NCI-H345 (cell line): ENCODE measurements at regions not wholly inside any gene's neighbourhood (a gene's known extent, or its start where the extent isn't known, plus 50 kb on each side); places are given as distances from the start of the nearest gene placed in this dataset.

Experiments used
- DNase-seq: peaks from one replicate; lab custom pipeline; 2025; lab: John Stamatoyannopoulos, UW

GRCh38 chr6:167515873-167516507 lies 191.1 kb downstream of the TTLL2 start:
- no peak for DNase-seq

GRCh38 chr6:167517254-167517916 lies 192.5 kb downstream of the TTLL2 start:
- no peak for DNase-seq

GRCh38 chr6:167523426-167523825 lies 198.5 kb downstream of the TTLL2 start:
- no peak for DNase-seq

DNA sequence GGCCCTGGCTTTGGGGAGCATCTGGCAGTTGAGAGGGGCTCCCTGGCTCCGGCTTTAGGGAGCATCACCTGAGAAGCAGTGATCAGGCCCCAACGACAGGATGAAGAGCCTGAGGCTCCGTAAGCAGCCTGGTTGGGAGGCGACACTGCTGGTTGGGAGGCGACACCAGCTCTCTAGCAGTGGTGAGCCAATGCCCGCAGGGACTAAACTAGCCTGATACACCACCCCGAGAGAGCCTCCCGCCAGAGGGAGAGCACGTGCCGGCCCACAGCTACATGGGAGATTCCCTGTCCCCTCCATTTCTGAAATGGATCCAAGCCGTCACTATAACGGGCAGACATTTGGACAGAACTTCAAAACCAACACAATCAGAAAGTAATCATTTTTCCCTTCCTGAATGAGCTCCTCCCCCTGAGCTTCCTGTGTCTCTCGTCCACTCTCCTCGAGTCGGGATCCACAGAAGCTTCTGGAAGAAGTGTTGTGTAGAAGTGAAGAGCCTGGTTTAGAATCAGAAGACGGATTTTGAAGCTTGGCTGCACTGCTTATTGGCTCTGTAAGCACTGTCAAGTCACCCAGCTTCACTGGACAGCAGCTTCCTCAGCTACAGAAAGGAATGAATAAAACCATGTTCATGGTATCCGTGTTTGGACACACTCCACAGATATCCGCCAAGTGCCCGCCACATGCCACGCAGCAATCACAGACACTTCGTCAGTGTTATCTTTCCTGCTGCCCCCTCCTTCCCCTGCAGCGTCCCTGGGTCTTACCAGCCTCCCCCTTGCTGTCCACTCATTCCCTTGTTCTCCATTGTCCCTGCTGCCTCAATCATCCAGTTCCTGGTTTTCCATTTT lies 199.6 kb downstream of the TTLL2 start:
- no peak for DNase-seq

GRCh38 chr6:167525774-167526173 lies 200.9 kb downstream of the TTLL2 start:
- no peak for DNase-seq

DNA sequence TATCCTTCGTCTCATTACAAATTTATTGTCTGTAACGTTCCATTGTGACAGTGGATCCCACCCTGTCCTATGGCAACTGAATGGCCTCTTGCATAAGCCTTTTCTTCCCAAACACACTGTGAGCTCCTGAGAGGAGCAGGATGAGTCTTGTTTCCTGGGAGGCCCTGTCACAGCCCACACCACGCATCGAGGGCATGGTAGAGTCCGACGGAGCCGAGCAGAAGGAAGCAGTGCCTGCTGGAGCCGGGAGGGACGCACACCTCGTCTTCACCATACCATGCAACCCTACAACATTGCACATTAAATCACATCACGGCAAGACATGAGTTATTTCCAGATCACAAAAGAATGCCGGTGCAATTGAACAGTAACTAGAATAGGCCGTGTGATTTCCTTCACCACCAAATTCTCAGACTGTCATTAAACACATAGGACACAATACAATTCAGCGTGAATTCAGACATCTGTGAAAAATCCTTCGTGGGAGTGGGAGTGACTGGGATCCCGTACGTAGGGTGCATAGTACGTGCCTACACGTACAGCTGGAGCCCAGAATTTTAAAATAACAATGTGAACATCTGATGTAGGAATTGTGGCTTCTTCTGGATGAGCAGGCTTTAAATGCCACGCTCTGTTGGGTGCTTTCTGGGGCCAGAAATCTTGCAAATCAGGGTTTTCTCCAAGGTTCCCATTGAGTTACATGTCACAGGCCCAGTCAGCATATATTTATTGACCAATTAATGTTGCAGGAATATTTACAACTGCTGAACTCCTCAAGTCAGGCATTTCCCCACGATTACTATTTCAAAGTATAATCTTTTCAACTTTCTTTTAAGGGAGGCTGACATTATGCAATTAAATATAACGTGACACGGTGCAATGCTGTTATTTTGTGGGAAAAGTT lies 201.8 kb downstream of the TTLL2 start:
- DNase-seq: no peak

DNA sequence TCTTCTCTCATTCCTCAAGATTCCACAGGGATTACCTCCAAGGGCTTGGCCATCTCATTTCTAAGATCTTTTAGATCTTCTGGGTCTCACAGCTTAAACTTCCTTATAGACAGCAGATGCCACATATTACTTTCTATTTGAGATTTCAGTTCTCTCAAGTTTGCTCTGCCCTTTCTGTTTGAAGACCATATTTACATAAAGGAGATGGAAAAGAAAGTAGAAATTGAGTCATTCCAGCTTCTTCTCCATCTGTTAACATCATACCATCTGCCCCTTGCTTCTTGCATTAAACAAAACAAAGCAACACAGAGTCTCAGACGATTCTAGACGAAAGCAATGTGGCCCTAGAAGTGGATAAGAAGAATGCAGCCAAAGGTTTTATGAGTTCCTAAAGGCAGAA lies 203.4 kb downstream of the TTLL2 start:
- DNase-seq: no peak

DNA sequence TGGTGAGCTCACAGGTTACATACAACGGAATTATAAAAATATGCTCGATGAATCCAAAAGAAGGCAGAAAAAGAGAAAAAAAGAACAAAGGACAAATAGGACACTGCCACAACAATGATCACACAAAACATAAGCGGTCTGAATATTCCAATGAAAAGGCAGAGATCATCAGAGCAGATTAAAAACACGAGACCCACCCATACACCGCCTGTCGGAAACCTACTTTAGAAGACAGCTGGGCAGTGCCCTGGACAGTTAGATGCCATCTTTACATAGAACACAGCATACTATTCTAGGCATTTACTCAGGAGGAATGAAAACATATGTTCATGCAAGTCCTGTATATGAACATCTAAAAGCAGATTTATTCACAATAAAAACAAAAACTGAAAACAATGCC lies 204.1 kb downstream of the TTLL2 start:
- DNase-seq: no peak

DNA sequence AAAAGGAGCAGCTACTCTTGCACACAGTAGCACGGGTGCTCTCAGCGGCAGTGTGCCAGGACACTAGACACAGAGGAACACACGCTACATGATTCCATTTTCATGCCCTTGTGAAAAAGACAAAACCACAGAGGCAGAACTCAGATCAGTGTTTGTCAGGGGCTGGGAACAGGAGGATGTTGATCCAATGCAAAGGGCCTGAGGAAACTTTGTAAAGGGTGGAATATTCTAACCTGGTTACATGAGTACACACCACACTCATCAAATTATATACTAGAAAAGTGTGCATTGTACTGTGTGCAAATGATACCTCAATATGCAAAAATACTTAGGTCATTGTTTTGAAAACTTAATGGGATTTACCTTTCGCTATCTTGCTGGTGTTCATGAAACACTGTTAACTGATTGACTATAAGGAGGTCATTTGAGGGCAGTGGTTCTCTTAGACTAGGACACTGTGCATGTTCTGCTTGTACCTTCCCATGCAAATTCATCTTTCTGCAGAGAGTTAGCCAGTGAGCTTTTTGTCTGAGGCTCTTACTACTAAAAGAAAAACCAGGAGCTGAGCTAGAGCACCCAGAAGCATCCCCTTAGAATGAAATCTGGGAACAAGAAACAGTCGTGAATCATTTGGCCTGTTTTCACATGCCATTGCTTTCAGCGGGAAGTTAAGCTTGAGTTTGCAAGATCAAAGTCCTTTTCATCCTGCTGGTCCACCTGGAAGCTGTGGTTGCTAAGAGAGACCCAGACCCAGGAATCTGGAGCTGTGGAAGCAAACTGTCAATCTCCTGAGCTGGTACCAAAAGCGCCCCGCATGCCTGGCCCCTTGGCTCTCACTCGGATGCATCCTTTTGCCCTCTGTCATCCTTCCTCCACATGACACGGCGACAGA lies 204.8 kb downstream of the TTLL2 start:
- DNase-seq: no peak

DNA sequence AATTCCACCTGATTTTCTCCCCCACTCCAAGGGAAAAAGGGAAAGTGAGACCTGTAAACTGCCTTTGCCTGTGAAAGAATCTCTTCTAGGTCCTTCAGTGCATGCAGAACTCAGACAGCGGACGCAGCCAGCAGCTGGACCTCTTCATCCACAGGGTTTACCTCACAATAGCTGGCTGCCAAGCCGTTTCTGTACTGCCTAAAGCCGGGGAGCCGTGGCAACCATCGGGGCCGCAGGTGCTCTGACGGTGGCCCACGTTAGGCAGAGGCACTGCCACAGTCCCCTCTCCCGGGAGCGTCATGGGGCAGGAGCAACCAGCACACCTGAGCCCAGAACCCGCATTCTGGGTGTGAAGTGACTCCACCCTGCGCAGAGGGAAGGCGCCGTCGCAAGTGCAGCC lies 206.1 kb downstream of the TTLL2 start:
- no peak for DNase-seq

DNA sequence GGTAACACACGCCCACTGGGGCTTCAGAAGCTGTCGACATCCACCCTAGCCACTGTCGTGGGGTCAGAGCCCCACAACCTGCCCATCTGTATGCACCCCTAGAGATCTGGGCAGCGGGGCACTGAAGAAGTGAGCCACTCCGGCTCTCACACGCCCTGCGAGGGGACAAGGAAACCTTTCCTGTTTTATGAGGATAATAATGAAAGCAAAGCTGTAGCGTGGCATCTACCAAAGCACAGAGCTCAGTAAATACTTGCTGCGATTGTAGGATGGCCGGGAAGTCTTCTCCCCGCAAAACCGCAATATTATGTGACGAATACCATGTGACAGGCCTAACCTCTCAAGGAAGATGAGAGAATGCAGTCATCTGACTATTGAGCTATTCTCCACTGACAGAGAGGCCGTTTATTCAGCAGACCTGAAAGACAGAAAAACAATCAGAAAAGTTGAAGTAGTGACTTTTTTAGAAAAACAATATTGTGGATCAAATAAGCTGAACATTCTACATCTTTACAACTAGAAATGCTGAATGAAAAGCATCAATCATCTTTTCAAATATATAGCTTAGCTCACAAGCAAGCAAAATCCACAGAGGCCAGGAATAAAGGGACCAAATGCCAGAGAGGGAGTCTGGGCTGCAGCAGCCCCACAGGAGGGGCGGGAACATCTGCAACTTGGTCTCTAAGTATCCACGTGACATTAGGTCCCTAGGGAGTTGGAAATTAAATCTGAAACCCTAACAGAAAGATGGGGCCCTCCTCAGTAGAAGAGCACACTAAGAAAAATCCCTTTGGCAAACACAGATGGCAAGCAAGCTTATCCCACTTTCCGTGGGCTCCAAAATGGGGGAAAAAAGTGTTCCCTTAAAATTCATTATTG lies 207.8 kb downstream of the TTLL2 start:
- no peak for DNase-seq

- DNase-seq: no peak
Observed at GRCh38 chr6:167533851-167534250, 209.0 kb downstream of the TTLL2 start.

GRCh38 chr6:167537816-167538215 lies 212.9 kb downstream of the TTLL2 start:
- DNase-seq: no peak

DNA sequence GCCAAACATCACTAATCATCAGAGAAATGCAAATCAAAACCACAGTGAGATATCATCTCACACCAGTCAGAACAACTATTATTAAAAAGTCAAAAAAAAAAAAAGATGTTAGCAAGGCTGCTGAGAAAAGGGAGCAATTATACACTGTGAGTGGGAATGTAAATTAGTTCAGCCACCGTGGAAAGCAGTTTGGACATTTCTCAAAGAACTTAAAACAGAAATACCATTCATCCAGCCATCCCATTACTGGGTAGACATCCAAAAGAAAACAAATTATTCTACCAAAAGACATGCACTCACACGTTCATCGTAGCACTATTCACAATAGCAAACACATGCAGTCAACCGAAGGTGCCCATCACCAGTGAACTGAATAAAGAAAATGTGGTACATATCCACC lies 213.9 kb downstream of the TTLL2 start:
- DNase-seq: no peak

DNA sequence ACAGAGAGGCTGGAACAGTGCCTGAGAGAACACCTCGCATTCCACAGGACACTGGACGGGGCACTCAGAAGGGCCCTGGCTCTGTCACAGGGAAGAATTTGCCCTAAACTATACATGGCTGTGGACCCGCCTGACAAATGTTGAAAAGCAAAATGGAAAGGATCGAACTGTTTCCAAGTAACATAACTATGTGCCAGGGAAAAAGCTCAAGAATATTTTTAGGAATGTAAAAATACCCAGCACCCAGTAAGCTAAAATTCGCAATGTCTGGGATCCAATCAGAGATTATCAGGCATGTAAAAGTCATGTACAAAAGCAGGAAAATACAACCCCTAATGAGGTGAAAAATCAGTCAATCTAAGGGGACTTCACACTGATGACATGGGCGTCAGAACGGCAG lies 215.9 kb downstream of the TTLL2 start:
- DNase-seq: no peak

- DNase-seq: no peak
Observed at GRCh38 chr6:167541544-167541943, 216.7 kb downstream of the TTLL2 start.

DNA sequence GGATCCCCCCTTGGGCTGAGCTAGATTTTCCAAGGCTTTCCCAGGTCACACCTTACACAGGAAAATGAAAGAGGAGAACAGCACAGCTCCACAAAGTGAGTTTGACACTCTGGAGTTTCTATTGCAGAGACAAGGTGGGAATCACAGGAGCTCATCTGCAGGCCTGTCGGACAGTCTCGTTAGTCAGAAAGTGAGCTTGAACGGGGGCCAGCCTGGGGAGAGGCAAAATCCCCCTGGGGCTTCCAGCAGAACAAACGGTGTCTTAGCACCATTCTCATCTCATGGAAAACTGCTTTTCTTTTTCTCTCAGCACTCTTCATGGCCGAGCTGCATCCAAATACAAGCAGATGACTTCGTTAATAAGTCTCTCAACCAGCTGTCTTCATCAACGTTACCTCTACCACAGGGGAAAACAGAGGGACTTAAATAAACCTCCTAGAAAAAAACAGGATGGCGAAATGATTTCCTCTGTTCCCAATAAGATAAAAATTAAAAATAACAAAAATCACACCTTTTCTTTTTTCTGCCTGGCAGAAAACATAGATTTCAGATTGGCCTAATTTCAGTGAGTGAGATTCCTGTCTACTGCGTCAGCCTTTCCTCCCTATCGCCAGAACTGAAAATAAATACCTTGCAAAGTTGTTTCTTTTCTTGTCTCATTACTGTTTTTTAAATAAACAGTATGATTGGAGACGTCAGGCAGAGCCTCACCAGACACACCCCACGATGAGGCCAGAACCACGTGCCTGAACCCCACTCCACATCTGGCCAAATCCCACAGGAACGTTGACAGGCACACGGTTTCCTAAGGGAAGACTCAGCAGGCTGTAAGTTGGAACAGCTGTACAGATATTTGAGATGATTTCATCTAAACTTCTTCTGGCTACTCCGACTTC lies 219.0 kb downstream of the TTLL2 start:
- DNase-seq: no peak

DNA sequence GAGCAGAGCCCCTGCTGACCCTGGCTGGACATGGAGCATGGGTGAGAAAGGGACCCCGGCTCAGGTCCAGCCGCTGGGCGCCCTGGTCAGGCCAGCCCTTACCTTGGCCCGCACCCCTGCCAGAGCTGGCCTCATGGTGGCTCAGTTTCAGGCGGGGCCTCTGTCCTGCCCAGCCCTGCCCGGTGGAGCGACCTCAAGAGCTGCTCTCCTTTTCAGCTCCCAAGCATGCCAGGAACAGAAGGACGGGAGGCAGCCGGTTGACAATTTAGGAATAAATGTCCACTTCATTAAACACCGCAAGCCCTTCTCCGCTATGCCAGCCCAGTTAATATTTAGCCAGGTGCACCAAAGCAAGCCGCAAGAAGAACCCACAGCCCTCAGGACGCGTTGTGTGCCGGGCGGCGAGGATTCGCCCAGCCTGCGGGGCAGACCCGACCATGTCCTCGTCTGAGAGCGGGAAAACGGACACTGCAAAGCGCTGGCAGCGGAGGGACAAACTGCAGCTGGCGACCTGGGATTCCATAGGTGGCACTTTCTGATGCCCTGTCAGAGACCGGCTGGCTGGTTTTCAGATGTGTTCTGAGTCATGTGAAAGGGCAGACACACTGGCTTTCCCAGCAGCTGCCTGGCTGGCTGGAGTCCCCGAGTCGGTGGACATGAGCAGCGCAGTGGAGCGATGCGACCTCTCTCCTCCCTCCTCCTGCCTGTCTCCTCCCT lies 221.9 kb downstream of the TTLL2 start:
- no peak for DNase-seq
